ENCODE measurements at regions not wholly inside any gene's neighbourhood (a gene's known extent, or its start where the extent isn't known, plus 50 kb on each side); places are given as distances from the start of the nearest gene placed in this dataset.
"Not testable (repeated sequence)": the region's sequence is repeated elsewhere in the genome, so short reads cannot be mapped to it uniquely, and the experiment has no call there.

DNA sequence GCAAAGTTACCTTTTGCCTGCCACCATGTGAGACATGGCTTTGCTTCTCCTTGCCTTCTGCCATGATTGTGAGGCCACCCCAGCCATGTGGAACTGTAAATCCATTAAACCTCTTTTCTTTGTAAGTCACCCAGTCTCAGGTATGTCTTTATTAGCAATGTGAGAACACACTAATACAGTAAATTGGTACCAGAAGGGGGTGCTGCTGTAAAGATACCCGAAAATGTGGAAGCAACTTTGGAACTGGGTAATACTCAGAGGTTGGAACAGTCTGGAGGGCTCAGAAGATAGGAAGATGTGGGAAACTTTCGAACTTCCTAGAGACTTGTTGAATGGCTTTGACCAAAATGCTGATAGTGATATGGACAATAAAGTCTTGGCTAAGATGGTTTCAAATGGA, 184.8 kb upstream of the LHX8 start:
- WGBS (ENCODE audit: extremely low coverage, insufficient read length, low lambda C conversion rate), result no CpG with 5 or more reads among the region's 2 CpGs
- H3K23me2 ChIP-seq (ENCODE audit: insufficient read length, low read depth, low read length, poor library complexity, severe bottlenecking); H4K20me1 ChIP-seq (ENCODE audit: control insufficient read depth, insufficient read depth, insufficient read length); H3K27ac Mint-ChIP-seq; H3K23ac ChIP-seq (ENCODE audit: insufficient read length, low read depth, low read length); H4K91ac ChIP-seq (ENCODE audit: insufficient read length, low read depth, low read length); H3K36me3 Mint-ChIP-seq (ENCODE audit: insufficient read depth in 1 of 3, low read depth in 3 of 3); H3K4me2 ChIP-seq (ENCODE audit: insufficient read depth, insufficient read length, low read length); H3T11ph ChIP-seq (ENCODE audit: low read length); H3K4me1 ChIP-seq (ENCODE audit: insufficient read depth, low read length); H3K9ac ChIP-seq (ENCODE audit: extremely low read depth, insufficient read length, low read length); DNase-seq; H3K18ac ChIP-seq (ENCODE audit: insufficient read length, low read depth, low read length); H3K79me2 ChIP-seq (ENCODE audit: insufficient read depth, low read length); H3K4me1 Mint-ChIP-seq; H4K8ac ChIP-seq (replicated peaks; ENCODE audit: insufficient read length, low read depth, low read length); H2BK120ac ChIP-seq (ENCODE audit: low read depth, low read length, poor library complexity, severe bottlenecking); H3K14ac ChIP-seq (ENCODE audit: insufficient read depth, low read length); H3K79me1 ChIP-seq (ENCODE audit: insufficient read depth, low read depth, low read length, poor library complexity, severe bottlenecking); H3K9me3 Mint-ChIP-seq; H3K27me3 ChIP-seq (ENCODE audit: insufficient read depth, low read length); H3K4ac ChIP-seq (ENCODE audit: low read depth, low read length); H2BK15ac ChIP-seq (ENCODE audit: low read depth, low read length); H3K27ac ChIP-seq (ENCODE audit: insufficient read length, low read depth, low read length); H3K4me3 Mint-ChIP-seq; H2BK5ac ChIP-seq (ENCODE audit: insufficient read length, low read length); H3K9me3 ChIP-seq (ENCODE audit: control insufficient read depth, low read depth, low read length); H2AK5ac ChIP-seq (ENCODE audit: insufficient read length, low read length); H2BK20ac ChIP-seq (ENCODE audit: low read depth, low read length, poor library complexity, severe bottlenecking); H2BK12ac ChIP-seq (ENCODE audit: insufficient read length, low read depth, low read length); H3K56ac ChIP-seq (ENCODE audit: insufficient read length, low read depth, low read length); H2AFZ ChIP-seq (ENCODE audit: low read length); H3K27me3 Mint-ChIP-seq (ENCODE audit: low read depth); H4K5ac ChIP-seq (ENCODE audit: insufficient read length, low read depth, low read length): not testable (repeated sequence)
- TF ChIP-seq, protein P1, sequence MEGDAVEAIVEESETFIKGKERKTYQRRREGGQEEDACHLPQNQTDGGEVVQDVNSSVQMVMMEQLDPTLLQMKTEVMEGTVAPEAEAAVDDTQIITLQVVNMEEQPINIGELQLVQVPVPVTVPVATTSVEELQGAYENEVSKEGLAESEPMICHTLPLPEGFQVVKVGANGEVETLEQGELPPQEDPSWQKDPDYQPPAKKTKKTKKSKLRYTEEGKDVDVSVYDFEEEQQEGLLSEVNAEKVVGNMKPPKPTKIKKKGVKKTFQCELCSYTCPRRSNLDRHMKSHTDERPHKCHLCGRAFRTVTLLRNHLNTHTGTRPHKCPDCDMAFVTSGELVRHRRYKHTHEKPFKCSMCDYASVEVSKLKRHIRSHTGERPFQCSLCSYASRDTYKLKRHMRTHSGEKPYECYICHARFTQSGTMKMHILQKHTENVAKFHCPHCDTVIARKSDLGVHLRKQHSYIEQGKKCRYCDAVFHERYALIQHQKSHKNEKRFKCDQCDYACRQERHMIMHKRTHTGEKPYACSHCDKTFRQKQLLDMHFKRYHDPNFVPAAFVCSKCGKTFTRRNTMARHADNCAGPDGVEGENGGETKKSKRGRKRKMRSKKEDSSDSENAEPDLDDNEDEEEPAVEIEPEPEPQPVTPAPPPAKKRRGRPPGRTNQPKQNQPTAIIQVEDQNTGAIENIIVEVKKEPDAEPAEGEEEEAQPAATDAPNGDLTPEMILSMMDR (conservative IDR thresholded peaks at IDR 0.05), result peak; percentile 37; the same call in 2 of the 3 replicates

GRCh38 chr1:74951981-74952380, 182.2 kb upstream of the LHX8 start:
- H2BK120ac ChIP-seq (ENCODE audit: low read depth, low read length, poor library complexity, severe bottlenecking); H2BK20ac ChIP-seq (ENCODE audit: low read depth, low read length, poor library complexity, severe bottlenecking); H2AK5ac ChIP-seq (ENCODE audit: insufficient read length, low read length); H4K8ac ChIP-seq (replicated peaks; ENCODE audit: insufficient read length, low read depth, low read length); H3K18ac ChIP-seq (ENCODE audit: insufficient read length, low read depth, low read length); H3K27ac ChIP-seq (ENCODE audit: insufficient read length, low read depth, low read length); H3K9me3 ChIP-seq (ENCODE audit: control insufficient read depth, low read depth, low read length); H4K5ac ChIP-seq (ENCODE audit: insufficient read length, low read depth, low read length); H3K27ac Mint-ChIP-seq; H3K14ac ChIP-seq (ENCODE audit: insufficient read depth, low read length); H3K36me3 Mint-ChIP-seq (ENCODE audit: insufficient read depth in 1 of 3, low read depth in 3 of 3); H4K91ac ChIP-seq (ENCODE audit: insufficient read length, low read depth, low read length); H3K4me1 ChIP-seq (ENCODE audit: insufficient read depth, low read length); H3K27me3 Mint-ChIP-seq (ENCODE audit: low read depth); H4K20me1 ChIP-seq (ENCODE audit: control insufficient read depth, insufficient read depth, insufficient read length); H3T11ph ChIP-seq (ENCODE audit: low read length); H3K9me3 Mint-ChIP-seq; H3K27me3 ChIP-seq (ENCODE audit: insufficient read depth, low read length); H3K4me3 Mint-ChIP-seq; H3K9ac ChIP-seq (ENCODE audit: extremely low read depth, insufficient read length, low read length); H3K79me1 ChIP-seq (ENCODE audit: insufficient read depth, low read depth, low read length, poor library complexity, severe bottlenecking); DNase-seq; H2BK15ac ChIP-seq (ENCODE audit: low read depth, low read length); H3K4me2 ChIP-seq (ENCODE audit: insufficient read depth, insufficient read length, low read length); H3K4me1 Mint-ChIP-seq; H2AFZ ChIP-seq (ENCODE audit: low read length); H2BK12ac ChIP-seq (ENCODE audit: insufficient read length, low read depth, low read length); H3K4ac ChIP-seq (ENCODE audit: low read depth, low read length); H3K23me2 ChIP-seq (ENCODE audit: insufficient read length, low read depth, low read length, poor library complexity, severe bottlenecking); H3K23ac ChIP-seq (ENCODE audit: insufficient read length, low read depth, low read length); H2BK5ac ChIP-seq (ENCODE audit: insufficient read length, low read length); H3K56ac ChIP-seq (ENCODE audit: insufficient read length, low read depth, low read length); H3K79me2 ChIP-seq (ENCODE audit: insufficient read depth, low read length): not testable (repeated sequence)
- no CpG with 5 or more reads among the region's 23 CpGs for WGBS (ENCODE audit: extremely low coverage, insufficient read length, low lambda C conversion rate)

All from H9 (cell line).